OCI-LY7 (cell line): ENCODE measurements at regions not wholly inside any gene's neighbourhood (a gene's known extent, or its start where the extent isn't known, plus 50 kb on each side); places are given as distances from the start of the nearest gene placed in this dataset.

Source experiments
- BruUV-seq: library from RNA; stranded (reverse); fragments of 400-500 nt; replicated peaks from 2 replicates; lab custom pipeline; 2021; lab: Mats Ljungman, UMichigan
- CTCF ChIA-PET: fragments of 300-600 bp; sonication (Branson Sonifier 250); formaldehyde crosslinking; loops from one replicate; lab custom pipeline; 2022; ENCODE audit warnings: antibody characterized with exemption; ENCODE audit not compliant: unreplicated experiment; lab: Charles Lee
- POLR2A ChIA-PET: fragments of 300-600 bp; sonication (Branson Sonifier 250); formaldehyde crosslinking; loops from one replicate; lab custom pipeline; 2022; ENCODE audit warnings: antibody characterized with exemption; lab: Charles Lee
- DNase-seq: peaks from one replicate; pipeline ENCODE4 v3.0.0-alpha.2; 2015; ENCODE audit warnings: low spot score
- H2AFZ ChIP-seq: fragments of 200-600 bp; sonication (generic), shearing (Covaris generic); 2 replicates; pipeline ENCODE4 v1.6.1; 2014; ENCODE audit warnings: mild to moderate bottlenecking, antibody characterized with exemption, low read length, moderate library complexity
- H3K27ac ChIP-seq: fragments of 200-600 bp; sonication (generic); 2 replicates; pipeline ENCODE4 v1.5.1; 2014; ENCODE audit warnings: mixed run types, low read depth, mild to moderate bottlenecking, moderate library complexity, low read length, inconsistent platforms; ENCODE audit not compliant: poor library complexity, severe bottlenecking
- H3K36me3 ChIP-seq: fragments of 200-600 bp; sonication (generic); 2 replicates; pipeline ENCODE4 v1.6.1; 2014; ENCODE audit warnings: mild to moderate bottlenecking, antibody characterized with exemption, low read length, moderate library complexity, mixed read lengths; ENCODE audit not compliant: insufficient read depth
- H3K4me1 ChIP-seq: fragments of 200-600 bp; sonication (generic); 2 replicates; pipeline ENCODE4 v1.5.1; 2014; ENCODE audit warnings: mild to moderate bottlenecking, low read length; ENCODE audit not compliant: insufficient read depth, poor library complexity, severe bottlenecking
- H3K4me2 ChIP-seq: fragments of 200-600 bp; sonication (generic); 2 replicates; pipeline ENCODE4 v1.6.1; 2014; ENCODE audit warnings: mild to moderate bottlenecking, low read length
- H3K4me3 ChIP-seq: fragments of 200-600 bp; sonication (generic); 2 replicates; pipeline ENCODE4 v1.5.1; 2014; ENCODE audit warnings: mild to moderate bottlenecking, low read depth, low read length; ENCODE audit not compliant: poor library complexity, severe bottlenecking
- H3K79me2 ChIP-seq: fragments of 200-600 bp; sonication (generic); 2 replicates; pipeline ENCODE4 v1.6.1; 2016; ENCODE audit warnings: low read depth, mild to moderate bottlenecking, low read length, moderate library complexity, mixed read lengths; ENCODE audit not compliant: insufficient read depth
- H3K9me2 ChIP-seq: fragments of 200-600 bp; sonication (generic); 2 replicates; pipeline ENCODE4 v1.6.1; 2016; ENCODE audit warnings: mild to moderate bottlenecking, low read length, mixed read lengths; ENCODE audit not compliant: insufficient read depth
- H3K9me3 ChIP-seq: fragments of 200-600 bp; sonication (generic); 2 replicates; pipeline ENCODE4 v1.6.1; 2014; ENCODE audit warnings: mild to moderate bottlenecking, mixed run types, low read length, mixed read lengths
- H4K20me1 ChIP-seq: fragments of 200-600 bp; sonication (generic); 2 replicates; pipeline ENCODE4 v1.6.1; 2014; ENCODE audit warnings: mild to moderate bottlenecking, antibody characterized with exemption, low read length, moderate library complexity, mixed read lengths; ENCODE audit not compliant: insufficient read depth
- EZH2phosphoT487 ChIP-seq: fragments of 200-600 bp; sonication (generic); IDR thresholded peaks from 2 replicates; pipeline ENCODE4 v1.6.1; 2018; ENCODE audit warnings: low read depth, borderline replicate concordance, mild to moderate bottlenecking, mixed run types, antibody characterized with exemption, low read length, moderate library complexity, mixed read lengths
- intact Hi-C: fragments of 100-400 bp; cut with micrococcal nuclease; formaldehyde crosslinking; loops from one replicate; pipeline ENCODE4 v1.10.0; 2022; ENCODE audit not compliant: unreplicated experiment
- TF ChIP-seq, protein P1 (sequence below): fragments of 200-600 bp; sonication (generic); conservative IDR thresholded peaks from 2 replicates; pipeline ENCODE4 v1.5.1; 2014; ENCODE audit warnings: mild to moderate bottlenecking, antibody characterized with exemption, low read length, moderate library complexity, mixed read lengths

DNA sequence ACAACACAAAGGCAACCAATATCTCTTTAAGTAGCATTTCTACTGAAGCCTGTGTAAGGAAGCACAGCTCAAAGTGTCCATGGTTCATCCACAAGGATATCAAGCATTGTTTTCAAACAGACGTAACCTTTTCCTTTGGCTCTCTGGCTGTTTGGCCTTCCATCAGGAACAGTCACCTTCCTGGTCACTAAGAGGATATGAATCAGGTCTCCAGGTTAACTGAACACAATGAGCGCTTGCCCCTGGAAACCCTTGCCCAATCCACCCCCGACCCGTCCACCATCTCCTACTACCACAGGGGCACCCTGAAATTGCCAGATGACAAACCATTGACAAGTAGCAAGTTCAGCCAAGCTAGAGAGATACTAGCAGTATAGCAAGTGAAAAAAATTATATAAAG lies 114.4 kb upstream of the COL21A1 start:
- H3K27ac ChIP-seq: no peak overlapping the region
- H3K9me3 ChIP-seq: no peaks in the 10 kb centered on the region
- ChIA-PET POLR2A (interaction anchor here (0.6 to 1.3 kb wide), 6 partner anchors 9 to 247 kb away, joined by 3 to 4 read pairs (median 3); no protein-coding TSS in a partner anchor), CTCF (no interaction called here)
- no peak for DNase-seq
- no peaks in the 10 kb centered on the region for H3K4me1 ChIP-seq
- no peak for TF ChIP-seq EZH2phosphoT487
- TF ChIP-seq, protein P1, sequence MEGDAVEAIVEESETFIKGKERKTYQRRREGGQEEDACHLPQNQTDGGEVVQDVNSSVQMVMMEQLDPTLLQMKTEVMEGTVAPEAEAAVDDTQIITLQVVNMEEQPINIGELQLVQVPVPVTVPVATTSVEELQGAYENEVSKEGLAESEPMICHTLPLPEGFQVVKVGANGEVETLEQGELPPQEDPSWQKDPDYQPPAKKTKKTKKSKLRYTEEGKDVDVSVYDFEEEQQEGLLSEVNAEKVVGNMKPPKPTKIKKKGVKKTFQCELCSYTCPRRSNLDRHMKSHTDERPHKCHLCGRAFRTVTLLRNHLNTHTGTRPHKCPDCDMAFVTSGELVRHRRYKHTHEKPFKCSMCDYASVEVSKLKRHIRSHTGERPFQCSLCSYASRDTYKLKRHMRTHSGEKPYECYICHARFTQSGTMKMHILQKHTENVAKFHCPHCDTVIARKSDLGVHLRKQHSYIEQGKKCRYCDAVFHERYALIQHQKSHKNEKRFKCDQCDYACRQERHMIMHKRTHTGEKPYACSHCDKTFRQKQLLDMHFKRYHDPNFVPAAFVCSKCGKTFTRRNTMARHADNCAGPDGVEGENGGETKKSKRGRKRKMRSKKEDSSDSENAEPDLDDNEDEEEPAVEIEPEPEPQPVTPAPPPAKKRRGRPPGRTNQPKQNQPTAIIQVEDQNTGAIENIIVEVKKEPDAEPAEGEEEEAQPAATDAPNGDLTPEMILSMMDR: no peak
- H4K20me1 ChIP-seq: no peaks in the 10 kb centered on the region
- no peaks in the 10 kb centered on the region for H3K9me2 ChIP-seq
- no peak overlapping the region for H2AFZ ChIP-seq
- no peaks in the 10 kb centered on the region for H3K36me3 ChIP-seq
- no peaks in the 10 kb centered on the region for H3K79me2 ChIP-seq
- H3K4me2 ChIP-seq: no peak overlapping the region
- H3K4me3 ChIP-seq: no peak overlapping the region
- BruUV-seq: no TSS peak
- intact Hi-C loops: no loop called here

DNA sequence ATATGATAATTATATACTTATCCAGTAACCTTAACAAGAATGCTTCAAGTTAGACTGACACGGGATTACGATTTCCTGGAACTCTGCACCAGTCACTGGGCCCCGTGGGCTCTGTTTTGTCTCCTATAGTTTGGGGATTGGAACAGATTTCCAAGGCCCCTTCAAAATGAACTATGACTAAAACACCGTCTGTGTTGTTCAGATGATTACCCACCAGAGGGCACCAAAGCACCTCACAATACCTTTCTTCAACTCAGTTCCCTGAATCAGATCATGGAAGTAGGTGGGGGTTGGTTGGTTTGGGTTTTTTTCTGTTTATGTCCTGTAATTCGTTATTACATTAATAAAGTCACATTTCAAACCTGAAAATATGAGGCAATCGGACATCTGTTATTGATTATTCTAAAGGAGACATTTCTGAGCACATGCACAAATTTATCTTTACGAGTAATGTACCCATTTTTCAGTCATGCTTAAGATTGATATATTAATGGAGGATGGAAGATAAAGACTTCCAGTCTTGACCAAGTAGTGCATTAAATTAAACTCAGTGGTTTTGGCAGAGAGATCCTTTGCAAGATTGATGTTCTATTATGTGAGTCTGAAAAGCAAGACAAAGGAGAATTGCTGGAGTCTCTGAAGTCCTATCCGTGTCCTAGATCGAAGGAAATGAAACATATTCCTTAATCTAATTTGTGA lies 112.0 kb upstream of the COL21A1 start:
- Histone ChIP-seq H4K20me1 (no peaks in the 10 kb centered on the region), H3K9me2 (no peaks in the 10 kb centered on the region), H3K79me2 (no peaks in the 10 kb centered on the region), H3K36me3 (no peaks in the 10 kb centered on the region), H3K4me1 (no peaks in the 10 kb centered on the region), H2AFZ (no peak overlapping the region), H3K4me2 (no peak overlapping the region), H3K9me3 (no peaks in the 10 kb centered on the region), H3K27ac (no peak overlapping the region), H3K4me3 (no peak overlapping the region)
- CTCF ChIA-PET: interaction anchor here (1.0 kb wide), 1 partner anchor 235 kb away, joined by 4 read pairs; no protein-coding TSS in a partner anchor
- intact Hi-C loops: loop anchor here (1.0 kb wide), 3 partner anchors 190 to 234 kb away; no protein-coding TSS in a partner anchor
- peak; percentile 68 for DNase-seq
- TF ChIP-seq EZH2phosphoT487: no peak
- TF ChIP-seq, protein P1: peak; percentile 89
- BruUV-seq: no TSS peak
- POLR2A ChIA-PET: interaction anchor here (0.8 to 1.2 kb wide), 2 partner anchors 190 to 202 kb away, joined by 3 read pairs; no protein-coding TSS in a partner anchor
